Loucy (cell line): ENCODE measurements at regions not wholly inside any gene's neighbourhood (a gene's known extent, or its start where the extent isn't known, plus 50 kb on each side); places are given as distances from the start of the nearest gene placed in this dataset.
A peak's percentile ranks its signal among the peaks of the same experiment; 100 is the strongest.

Source experiments
- H2AFZ ChIP-seq: fragments of 200-600 bp; sonication (generic); 2 replicates; pipeline ENCODE4 v1.6.0; 2016; ENCODE audit warnings: antibody characterized with exemption, mild to moderate bottlenecking, low read length, moderate library complexity
- H3F3A ChIP-seq: fragments of 200-600 bp; 2 replicates; pipeline ENCODE4 v1.6.0; 2016; ENCODE audit warnings: antibody characterized with exemption, low read depth, mild to moderate bottlenecking
- H3K27me3 ChIP-seq: fragments of 200-600 bp; sonication (generic); 2 replicates; pipeline ENCODE4 v1.6.1; 2014; ENCODE audit warnings: low read length, mild to moderate bottlenecking; ENCODE audit not compliant: insufficient read depth, poor library complexity, severe bottlenecking
- H3K36me3 ChIP-seq: fragments of 200-600 bp; sonication (generic); 2 replicates; pipeline ENCODE4 v1.6.1; 2016; ENCODE audit warnings: low read length; ENCODE audit not compliant: insufficient read depth
- H3K4me1 ChIP-seq: fragments of 200-600 bp; sonication (generic); 2 replicates; pipeline ENCODE4 v1.5.1; 2014; ENCODE audit warnings: low read length, mild to moderate bottlenecking; ENCODE audit not compliant: insufficient read depth, poor library complexity, severe bottlenecking
- H3K4me2 ChIP-seq: fragments of 200-600 bp; sonication (generic); 2 replicates; pipeline ENCODE4 v1.6.0; 2014; ENCODE audit warnings: antibody characterized with exemption, low read length, low read depth, mild to moderate bottlenecking; ENCODE audit not compliant: poor library complexity, severe bottlenecking
- H3K4me3 ChIP-seq: fragments of 200-600 bp; sonication (generic); 2 replicates; pipeline ENCODE4 v1.5.1; 2014; ENCODE audit warnings: low read length, mild to moderate bottlenecking, mixed read lengths; ENCODE audit not compliant: poor library complexity, severe bottlenecking
- H3K79me2 ChIP-seq: fragments of 200-600 bp; sonication (generic); 2 replicates; pipeline ENCODE4 v1.6.1; 2014; ENCODE audit warnings: low read length; ENCODE audit not compliant: insufficient read depth
- H3K9ac ChIP-seq: fragments of 200-600 bp; sonication (generic); 2 replicates; pipeline ENCODE4 v1.6.0; 2014; ENCODE audit warnings: mild to moderate bottlenecking, low read depth, low read length, moderate library complexity; ENCODE audit not compliant: poor library complexity, severe bottlenecking
- H3K9me2 ChIP-seq: fragments of 200-600 bp; sonication (generic); replicated peaks from 2 replicates; pipeline ENCODE4 v1.6.1; 2016; ENCODE audit warnings: low read depth, low read length, mixed read lengths
- H3K9me3 ChIP-seq: fragments of 200-600 bp; sonication (generic); 2 replicates; pipeline ENCODE4 v1.6.1; 2014; ENCODE audit warnings: mild to moderate bottlenecking, antibody characterized with exemption, low read length, low read depth; ENCODE audit not compliant: insufficient read depth
- H4K20me1 ChIP-seq: fragments of 200-600 bp; sonication (generic); 2 replicates; pipeline ENCODE4 v1.6.0; 2014; ENCODE audit warnings: antibody characterized with exemption, low read length, mild to moderate bottlenecking; ENCODE audit not compliant: insufficient read depth, poor library complexity, severe bottlenecking
- EZH2phosphoT487 ChIP-seq: fragments of 200-600 bp; IDR thresholded peaks from 2 replicates; pipeline ENCODE4 v1.6.1; 2018; ENCODE audit warnings: antibody characterized with exemption, mild to moderate bottlenecking, moderate library complexity, borderline replicate concordance
- TF ChIP-seq, protein P1 (sequence below): fragments of 200-600 bp; sonication (generic); conservative IDR thresholded peaks from 2 replicates; pipeline ENCODE4 v1.5.1; 2014; ENCODE audit warnings: mild to moderate bottlenecking, antibody characterized with exemption, low read length

DNA sequence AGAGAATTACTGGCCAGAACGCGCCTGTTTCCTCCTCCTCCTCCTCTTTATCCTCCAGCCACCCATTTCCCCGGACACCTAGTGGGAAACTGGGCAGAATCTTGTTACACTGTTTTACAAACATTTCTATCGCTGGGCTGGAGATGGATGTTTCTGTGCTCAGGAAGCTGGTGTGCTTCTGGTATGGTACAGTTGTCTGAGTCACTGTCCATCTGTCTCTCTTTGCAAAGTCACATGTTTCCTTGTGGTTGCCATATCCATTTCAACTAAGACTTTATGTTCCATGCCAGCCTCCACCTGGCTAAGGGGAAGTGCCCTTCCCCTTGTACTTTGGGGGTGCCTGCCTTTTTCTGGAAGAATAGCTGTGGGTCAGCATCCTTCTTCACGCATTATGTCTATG, 52.9 kb upstream of the SLC22A16 start:
- peak overlapping the region; percentile 76 for H3K4me2 ChIP-seq
- no peaks in the 10 kb centered on the region for H3K27me3 ChIP-seq
- peaks cover 17% of the 10 kb centered on the region; the same call in 1 of the 2 replicates for H3F3A ChIP-seq
- no peak overlapping the region; the same call in 1 of the 2 replicates for H2AFZ ChIP-seq
- H3K9ac ChIP-seq: peak overlapping the region; percentile 77
- TF ChIP-seq, protein P1, sequence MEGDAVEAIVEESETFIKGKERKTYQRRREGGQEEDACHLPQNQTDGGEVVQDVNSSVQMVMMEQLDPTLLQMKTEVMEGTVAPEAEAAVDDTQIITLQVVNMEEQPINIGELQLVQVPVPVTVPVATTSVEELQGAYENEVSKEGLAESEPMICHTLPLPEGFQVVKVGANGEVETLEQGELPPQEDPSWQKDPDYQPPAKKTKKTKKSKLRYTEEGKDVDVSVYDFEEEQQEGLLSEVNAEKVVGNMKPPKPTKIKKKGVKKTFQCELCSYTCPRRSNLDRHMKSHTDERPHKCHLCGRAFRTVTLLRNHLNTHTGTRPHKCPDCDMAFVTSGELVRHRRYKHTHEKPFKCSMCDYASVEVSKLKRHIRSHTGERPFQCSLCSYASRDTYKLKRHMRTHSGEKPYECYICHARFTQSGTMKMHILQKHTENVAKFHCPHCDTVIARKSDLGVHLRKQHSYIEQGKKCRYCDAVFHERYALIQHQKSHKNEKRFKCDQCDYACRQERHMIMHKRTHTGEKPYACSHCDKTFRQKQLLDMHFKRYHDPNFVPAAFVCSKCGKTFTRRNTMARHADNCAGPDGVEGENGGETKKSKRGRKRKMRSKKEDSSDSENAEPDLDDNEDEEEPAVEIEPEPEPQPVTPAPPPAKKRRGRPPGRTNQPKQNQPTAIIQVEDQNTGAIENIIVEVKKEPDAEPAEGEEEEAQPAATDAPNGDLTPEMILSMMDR: no peak
- no peak for TF ChIP-seq EZH2phosphoT487
- peak overlapping the region; percentile 67 for H3K4me3 ChIP-seq
- no peaks in the 10 kb centered on the region for H3K36me3 ChIP-seq
- no peaks in the 10 kb centered on the region for H4K20me1 ChIP-seq
- H3K79me2 ChIP-seq: no peaks in the 10 kb centered on the region
- peaks cover 66% of the 10 kb centered on the region for H3K4me1 ChIP-seq
- peaks cover 2% of the 10 kb centered on the region; the same call in 1 of the 2 replicates for H3K9me3 ChIP-seq
- no peaks in the 10 kb centered on the region for H3K9me2 ChIP-seq

DNA sequence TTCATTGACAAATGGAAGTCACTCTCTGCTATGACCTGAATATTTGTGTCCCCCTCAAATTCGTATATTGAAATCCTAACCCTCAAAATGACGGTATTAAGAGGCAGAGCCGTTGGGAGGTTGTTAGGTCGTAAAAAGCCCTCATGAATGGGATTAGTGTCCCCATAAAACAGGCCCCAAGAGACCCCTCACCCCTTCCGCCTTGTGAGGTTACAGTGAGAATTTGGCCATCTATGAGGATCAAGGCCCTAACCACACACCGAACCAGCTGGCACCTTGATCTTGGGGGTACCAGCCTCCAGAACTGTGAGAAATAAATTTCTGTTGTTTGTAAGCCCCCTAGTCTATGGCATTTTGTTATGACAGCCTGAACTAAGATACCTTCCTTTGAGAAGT, 52.5 kb upstream of the SLC22A16 start:
- Histone ChIP-seq H3K4me2 (peak overlapping the region; percentile 76), H2AFZ (no peak overlapping the region; the same call in 1 of the 2 replicates), H3K4me1 (peaks cover 62% of the 10 kb centered on the region), H3K9me2 (no peaks in the 10 kb centered on the region), H3K9ac (peak overlapping the region; percentile 77), H3K27me3 (no peaks in the 10 kb centered on the region), H3F3A (peaks cover 17% of the 10 kb centered on the region; the same call in 1 of the 2 replicates), H3K4me3 (peak overlapping the region; percentile 67), H3K36me3 (no peaks in the 10 kb centered on the region), H4K20me1 (no peaks in the 10 kb centered on the region), H3K79me2 (no peaks in the 10 kb centered on the region), H3K9me3 (peaks cover 2% of the 10 kb centered on the region; the same call in 1 of the 2 replicates)
- TF ChIP-seq EZH2phosphoT487: no peak
- TF ChIP-seq, protein P1: no peak

GRCh38 chr6:110528101-110528929, 51.9 kb upstream of the SLC22A16 start:
- no peaks in the 10 kb centered on the region for H4K20me1 ChIP-seq
- peak overlapping the region; percentile 77 for H3K9ac ChIP-seq
- H3F3A ChIP-seq: peaks cover 17% of the 10 kb centered on the region; the same call in 1 of the 2 replicates
- peaks cover 2% of the 10 kb centered on the region; the same call in 1 of the 2 replicates for H3K9me3 ChIP-seq
- peak overlapping the region; percentile 67 for H3K4me3 ChIP-seq
- H3K9me2 ChIP-seq: no peaks in the 10 kb centered on the region
- H3K27me3 ChIP-seq: no peaks in the 10 kb centered on the region
- peak overlapping the region; percentile 76 for H3K4me2 ChIP-seq
- no peaks in the 10 kb centered on the region for H3K79me2 ChIP-seq
- no peaks in the 10 kb centered on the region for H3K36me3 ChIP-seq
- H2AFZ ChIP-seq: peak overlapping the region; percentile 50; the same call in 1 of the 2 replicates
- H3K4me1 ChIP-seq: peaks cover 56% of the 10 kb centered on the region
- TF ChIP-seq EZH2phosphoT487: no peak
- TF ChIP-seq, protein P1: peak; percentile 88
